GM12878 (cell line): ENCODE measurements at regions not wholly inside any gene's neighbourhood (a gene's known extent, or its start where the extent isn't known, plus 50 kb on each side); places are given as distances from the start of the nearest gene placed in this dataset.

Source experiments
- CTCF ChIP-seq, 3 experiments: IDR thresholded peaks in 2 of 3; conservative IDR thresholded peaks in 1 of 3; 2 replicates each; pipeline ENCODE4 v1.5.1; 2011; ENCODE audit warnings: low read depth in 3 of 3, low read length in 3 of 3, mild to moderate bottlenecking in 3 of 3, control low read depth in 2 of 3, moderate library complexity in 2 of 3, inconsistent platforms in 1 of 3, mixed read lengths in 1 of 3; ENCODE audit not compliant: control insufficient read depth in 2 of 3, insufficient read depth in 1 of 3; ENCODE audit errors: extremely low read depth in 1 of 3
- PML ChIP-seq: IDR thresholded peaks from 2 replicates; pipeline ENCODE4 v1.6.1; 2012; ENCODE audit warnings: low read length, inconsistent platforms
- POLR2AphosphoS5 ChIP-seq: IDR thresholded peaks from 2 replicates; pipeline ENCODE4 v1.6.1; 2011; ENCODE audit warnings: mild to moderate bottlenecking, low read length, inconsistent platforms
- ZNF592 ChIP-seq: fragments of 450-650 bp; IDR thresholded peaks from 2 replicates; pipeline ENCODE4 v1.6.1; 2017; ENCODE audit warnings: mild to moderate bottlenecking, moderate library complexity

DNA sequence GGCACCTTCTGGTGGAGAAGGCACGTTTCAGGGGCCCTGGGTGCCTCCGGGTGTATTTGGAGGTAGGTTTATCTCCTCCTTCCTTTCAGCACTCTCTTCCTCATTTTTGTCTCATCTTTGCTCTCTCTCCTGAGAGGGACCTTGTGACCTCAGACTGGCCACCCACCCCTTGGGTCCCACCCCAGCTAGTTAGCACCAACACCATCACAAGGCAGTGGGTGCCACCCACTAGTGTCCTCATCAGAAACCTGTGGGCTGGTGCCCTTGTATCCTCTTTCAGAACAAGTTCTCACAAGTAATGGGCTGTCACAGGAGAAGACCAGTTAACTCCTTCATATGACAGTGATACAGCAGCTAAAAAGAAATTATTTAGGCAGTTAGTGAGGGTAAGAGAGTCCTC, 196.4 kb downstream of the UXS1 start:
- TF ChIP-seq PML (no peak), ZNF592 (no peak), CTCF (IDR thresholded peaks at IDR 0.05 in 2 of 3, conservative IDR thresholded peaks at IDR 0.05 in 1 of 3; ENCODE audit: control insufficient read depth in 2 of 3, extremely low read depth in 1 of 3, insufficient read depth in 1 of 3, low read depth in 3 of 3, low read length in 3 of 3) (no peak), POLR2AphosphoS5 (no peak)
